GM10266 (cell line): ENCODE measurements at regions not wholly inside any gene's neighbourhood (a gene's known extent, or its start where the extent isn't known, plus 50 kb on each side); places are given as distances from the start of the nearest gene placed in this dataset.
"Not testable (repeated sequence)": the region's sequence is repeated elsewhere in the genome, so short reads cannot be mapped to it uniquely, and the experiment has no call there.

Source experiments
- DNase-seq: peaks from one replicate; pipeline ENCODE4 v3.0.0; 2012; ENCODE audit errors: extremely low spot score
- CTCF ChIP-seq: IDR thresholded peaks from 2 replicates; pipeline ENCODE4 v1.5.1; 2012; ENCODE audit warnings: mild to moderate bottlenecking, low read depth; ENCODE audit not compliant: control insufficient read depth, insufficient read depth; ENCODE audit errors: missing control alignments

GRCh38 chr10:52391927-52392602 is 78.0 kb downstream of the DKK1 start:
- no peak for DNase-seq
- no peak for TF ChIP-seq CTCF

- no peak for DNase-seq
Observed at GRCh38 chr10:52394246-52394645, 80.2 kb downstream of the DKK1 start.

GRCh38 chr10:52400562-52400961 is 86.5 kb downstream of the DKK1 start:
- no peak for TF ChIP-seq CTCF
- DNase-seq = no peak

More at GRCh38 chr10:52394246-52394645, 80.2 kb downstream of the DKK1 start:
- no peak for TF ChIP-seq CTCF

GRCh38 chr10:52403801-52404200 is 89.7 kb downstream of the DKK1 start:
- not testable (repeated sequence) for DNase-seq

GRCh38 chr10:52409195-52409594 is 95.1 kb downstream of the DKK1 start:
- DNase-seq = no peak
- no peak for TF ChIP-seq CTCF

- no peak for DNase-seq
- no peak for TF ChIP-seq CTCF
Observed at GRCh38 chr10:52409928-52410327, 95.8 kb downstream of the DKK1 start.

GRCh38 chr10:52410916-52411315 is 96.8 kb downstream of the DKK1 start:
- TF ChIP-seq CTCF = no peak
- no peak for DNase-seq

- TF ChIP-seq CTCF = no peak
Observed at GRCh38 chr10:52419281-52419680, 105.2 kb downstream of the DKK1 start.

More at GRCh38 chr10:52419281-52419680, 105.2 kb downstream of the DKK1 start:
- DNase-seq = no peak
